ENCODE measurements at regions not wholly inside any gene's neighbourhood (a gene's known extent, or its start where the extent isn't known, plus 50 kb on each side); places are given as distances from the start of the nearest gene placed in this dataset.
"Not testable (repeated sequence)": the region's sequence is repeated elsewhere in the genome, so short reads cannot be mapped to it uniquely, and the experiment has no call there.

- no peak for DNase-seq
These were observed 190.6 kb upstream of the HS3ST3A1 start for GRCh38 chr17:13792314-13792713.

- DNase-seq = no peak
These were observed 192.2 kb upstream of the HS3ST3A1 start for GRCh38 chr17:13793951-13794350.

DNA sequence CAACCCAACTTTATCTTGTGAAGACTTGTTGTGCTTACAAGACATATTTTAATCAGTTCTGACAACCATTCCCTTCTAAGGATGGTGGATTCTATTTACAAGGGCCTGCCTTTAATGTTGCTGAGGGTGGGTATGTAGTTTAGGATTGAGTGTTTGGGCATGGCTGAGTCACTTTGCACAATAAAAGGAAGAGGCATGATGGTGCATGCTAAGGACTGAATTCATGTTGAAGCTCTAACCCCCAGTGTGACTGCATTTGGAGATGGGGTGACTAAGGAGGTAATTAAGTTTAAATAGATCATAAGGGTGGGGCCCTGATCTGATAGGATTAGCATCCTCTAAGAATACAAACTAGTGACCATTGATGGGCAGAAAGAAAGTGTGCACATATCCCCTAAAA, 196.1 kb upstream of the HS3ST3A1 start:
- no peak for DNase-seq

DNA sequence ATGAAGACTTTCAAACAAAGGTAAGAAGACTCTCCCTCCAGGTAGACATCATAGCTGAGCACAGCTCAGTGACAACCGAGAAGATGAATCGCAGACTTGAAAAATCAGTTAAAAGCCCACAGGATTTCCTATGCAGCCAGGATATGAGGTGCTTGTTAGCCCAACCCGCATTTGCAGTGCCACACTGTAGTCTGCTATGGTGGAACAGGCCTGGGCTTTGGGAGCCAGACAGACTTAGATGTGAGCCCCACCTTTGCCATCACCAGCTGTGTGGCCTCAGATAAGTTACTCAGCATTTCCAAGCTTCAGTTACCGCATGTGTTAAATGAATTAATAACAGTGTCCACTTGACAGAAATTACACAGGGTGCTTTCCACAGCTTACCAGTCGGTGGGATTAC, 204.4 kb upstream of the HS3ST3A1 start:
- DNase-seq = no peak

DNA sequence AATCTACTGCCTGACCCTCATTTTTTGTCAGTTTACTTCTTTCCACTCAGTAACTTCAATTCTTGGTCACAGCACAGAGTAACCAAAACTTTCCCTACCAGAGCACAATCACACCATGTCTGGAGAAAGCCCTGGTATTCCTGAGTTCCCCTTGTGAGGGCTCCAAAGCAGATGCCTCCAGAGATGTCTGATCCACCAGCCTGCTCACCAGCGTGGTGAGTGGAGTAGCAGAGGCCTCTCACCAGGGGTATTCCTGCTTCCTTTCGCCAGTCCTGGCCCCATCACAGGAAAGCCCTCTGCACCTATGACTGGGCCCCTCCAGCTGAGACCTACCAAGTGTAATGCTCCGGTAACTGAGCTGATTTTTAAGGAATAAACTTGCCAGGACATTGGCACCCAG, 205.4 kb upstream of the HS3ST3A1 start:
- no peak for DNase-seq

- no peak for DNase-seq
These were observed 210.6 kb upstream of the HS3ST3A1 start for GRCh38 chr17:13812350-13812749.

GRCh38 chr17:13813347-13814240, 211.9 kb upstream of the HS3ST3A1 start:
- no peak for DNase-seq

DNA sequence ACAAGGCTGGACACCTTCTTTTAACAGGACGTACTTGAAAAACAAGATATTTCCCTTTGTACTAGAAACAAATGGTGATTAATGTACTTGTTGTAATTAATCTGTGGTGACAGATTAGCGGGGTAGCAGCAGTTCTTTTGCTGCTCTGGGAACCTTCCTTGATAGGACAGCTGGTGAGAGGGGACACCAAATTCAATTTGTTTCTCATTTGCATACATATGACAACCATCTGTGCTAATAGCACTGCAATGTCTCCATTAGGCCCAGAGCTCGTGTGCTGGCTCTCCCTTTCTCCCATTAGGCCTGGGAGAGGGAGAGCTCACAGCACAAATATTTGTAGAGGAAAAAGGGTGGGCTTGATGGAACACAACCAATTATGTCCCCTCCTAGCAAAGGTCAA, 221.0 kb upstream of the HS3ST3A1 start:
- DNase-seq = no peak

GRCh38 chr17:13825526-13826040, 223.9 kb upstream of the HS3ST3A1 start:
- DNase-seq = no peak

DNA sequence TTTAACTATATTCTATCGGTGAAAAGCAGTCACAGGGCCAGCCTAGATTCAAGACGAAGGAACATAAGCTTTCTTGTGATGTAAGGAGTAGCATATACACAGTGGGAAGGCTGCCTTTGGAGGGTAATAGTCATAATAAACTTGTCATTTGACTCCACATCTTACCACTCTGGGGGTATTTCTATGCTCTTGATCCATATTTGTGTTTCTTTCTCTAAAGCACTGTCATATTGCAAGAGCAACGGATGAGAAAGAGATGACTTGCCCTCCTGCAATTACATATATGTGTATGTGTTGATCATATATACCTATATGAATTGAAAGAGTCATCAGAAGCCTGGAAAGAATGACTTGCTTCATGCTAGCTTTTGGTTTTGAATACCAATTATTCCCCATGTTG, 225.4 kb upstream of the HS3ST3A1 start:
- DNase-seq = no peak

- no peak for DNase-seq
These were observed 232.2 kb upstream of the HS3ST3A1 start for GRCh38 chr17:13833921-13834320.

- no peak for DNase-seq
These were observed 233.4 kb upstream of the HS3ST3A1 start for GRCh38 chr17:13835151-13835550.

DNA sequence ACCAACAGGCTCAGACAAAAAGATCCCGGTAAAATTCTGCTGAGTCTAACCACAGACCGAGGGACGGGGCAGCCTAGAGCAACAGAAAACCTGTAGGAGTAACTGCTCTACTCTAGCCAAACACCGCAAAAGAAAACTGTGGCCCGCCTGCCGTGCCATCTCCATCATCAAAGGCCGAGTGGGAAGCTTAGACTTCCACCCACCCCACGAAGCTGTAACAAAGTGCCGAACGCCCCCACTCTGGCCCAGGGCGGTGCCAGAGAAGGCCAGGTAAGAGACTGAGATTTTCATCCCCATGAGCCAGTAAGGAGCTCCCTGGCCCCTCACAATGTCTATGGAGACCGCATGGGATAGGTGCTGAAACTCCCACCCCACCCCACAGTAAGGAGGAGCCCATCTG, 231.9 kb upstream of the COX10 start:
- no peak for DNase-seq

DNA sequence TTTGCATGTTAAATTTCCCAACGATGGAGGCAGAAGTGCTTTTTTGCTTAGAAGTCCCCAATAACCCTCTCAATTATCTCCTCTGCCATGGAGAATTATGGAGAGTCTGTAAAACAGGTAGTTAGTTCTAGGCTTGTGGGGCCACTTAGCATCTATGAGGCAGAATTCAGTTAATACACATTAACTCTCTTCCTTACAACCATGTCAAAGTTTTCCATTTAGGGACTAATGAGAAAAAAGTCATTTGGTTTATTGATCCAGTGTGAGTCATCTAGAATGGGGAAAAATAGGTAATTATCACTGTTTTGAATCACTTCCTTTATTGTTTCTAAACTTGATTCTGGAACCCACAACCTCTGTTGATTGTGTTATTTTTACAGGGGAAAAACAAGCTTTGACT, 229.1 kb upstream of the COX10 start:
- DNase-seq = no peak

- no peak for DNase-seq
These were observed 225.3 kb upstream of the COX10 start for GRCh38 chr17:13843862-13844635.

GRCh38 chr17:13851889-13852288, 217.4 kb upstream of the COX10 start:
- no peak for DNase-seq

GRCh38 chr17:13855730-13856129, 213.6 kb upstream of the COX10 start:
- not testable (repeated sequence) for DNase-seq

- no peak for DNase-seq
These were observed 207.0 kb upstream of the COX10 start for GRCh38 chr17:13862346-13862745.

DNA sequence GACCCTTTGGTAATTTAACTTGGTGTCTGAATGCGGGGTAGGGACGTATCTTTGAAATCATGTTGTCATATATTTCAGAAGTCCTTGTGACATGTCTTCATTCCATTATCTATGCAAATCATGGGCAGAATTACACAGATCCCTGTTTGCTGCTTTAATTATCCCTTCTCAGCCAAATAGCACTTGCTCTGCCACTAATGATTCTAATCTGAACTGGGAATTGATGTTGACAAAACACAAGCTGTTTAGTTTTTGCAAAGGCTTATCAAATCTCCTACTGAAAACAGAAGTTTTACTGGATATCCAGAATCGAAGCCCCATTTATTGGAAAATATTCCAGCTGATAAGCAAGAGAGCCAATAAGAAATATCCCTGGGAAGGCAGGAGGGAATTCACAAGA, 205.9 kb upstream of the COX10 start:
- no peak for DNase-seq

DNA sequence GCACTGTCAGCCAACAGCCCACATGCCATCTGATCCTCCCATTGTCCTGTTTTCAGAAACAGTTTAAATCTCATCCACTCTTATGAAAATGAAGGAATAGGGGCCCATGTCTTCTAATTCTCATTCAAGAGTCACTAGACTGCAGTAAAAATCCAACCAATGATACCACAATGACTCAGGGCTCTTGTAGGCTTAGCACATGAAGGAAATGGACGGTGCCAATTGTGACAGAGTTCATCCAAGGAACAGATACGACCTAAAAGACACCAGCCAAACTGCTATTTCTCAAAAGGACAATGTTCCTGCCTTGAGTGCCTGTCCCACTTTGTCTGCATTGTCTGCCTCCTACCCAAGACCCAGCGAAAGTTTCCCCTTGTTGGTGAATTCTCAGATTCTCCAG, 204.8 kb upstream of the COX10 start:
- no peak for DNase-seq

DNA sequence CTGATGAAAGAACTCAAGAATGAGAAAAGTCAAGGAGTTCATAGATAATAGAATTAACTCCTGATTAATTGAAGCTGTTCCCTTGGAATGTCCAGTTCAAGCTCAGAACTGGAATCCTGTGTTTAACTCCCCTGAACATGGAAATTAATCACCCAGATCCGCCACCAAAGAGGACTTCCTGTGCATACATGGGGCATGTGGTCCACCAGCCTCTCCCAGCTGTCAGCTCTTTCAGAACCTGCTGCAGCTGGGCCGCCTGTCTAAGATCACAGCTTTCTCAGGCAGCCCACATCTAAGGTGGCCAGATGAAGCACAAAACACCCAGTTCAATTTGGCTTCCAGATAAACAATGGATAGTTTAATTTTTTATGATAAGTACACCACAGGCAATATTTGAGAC, 203.7 kb upstream of the COX10 start:
- no peak for DNase-seq

DNA sequence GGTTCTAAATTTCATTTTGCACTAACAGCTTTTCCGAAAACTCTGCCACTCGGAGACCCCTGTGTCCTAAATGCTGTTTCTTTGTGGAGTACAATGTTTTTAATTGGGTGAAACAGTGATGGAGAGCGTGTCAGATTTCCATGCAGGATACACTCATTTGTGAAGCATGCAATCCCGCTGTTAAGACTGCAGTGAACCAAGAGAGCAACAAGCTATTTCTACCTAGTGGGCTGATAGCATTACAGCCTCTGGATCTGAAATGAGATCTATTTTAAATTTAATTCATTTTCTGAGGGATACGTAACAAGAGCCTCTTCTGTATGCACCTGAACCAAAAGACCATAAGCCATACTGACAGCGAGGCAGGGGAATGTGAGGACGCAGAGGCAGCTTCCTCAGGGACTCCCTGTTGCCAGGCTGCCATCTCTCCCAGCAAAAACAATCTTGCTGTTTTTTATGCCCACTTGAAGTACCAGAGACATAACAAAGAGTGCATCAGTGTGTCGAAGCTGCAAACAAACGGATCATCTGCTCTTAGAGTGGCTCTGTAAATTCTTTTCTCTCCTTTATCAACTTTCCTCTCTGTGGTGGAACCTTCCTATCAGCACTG, 199.9 kb upstream of the COX10 start:
- DNase-seq = no peak

GRCh38 chr17:13871261-13871660, 198.0 kb upstream of the COX10 start:
- no peak for DNase-seq

DNA sequence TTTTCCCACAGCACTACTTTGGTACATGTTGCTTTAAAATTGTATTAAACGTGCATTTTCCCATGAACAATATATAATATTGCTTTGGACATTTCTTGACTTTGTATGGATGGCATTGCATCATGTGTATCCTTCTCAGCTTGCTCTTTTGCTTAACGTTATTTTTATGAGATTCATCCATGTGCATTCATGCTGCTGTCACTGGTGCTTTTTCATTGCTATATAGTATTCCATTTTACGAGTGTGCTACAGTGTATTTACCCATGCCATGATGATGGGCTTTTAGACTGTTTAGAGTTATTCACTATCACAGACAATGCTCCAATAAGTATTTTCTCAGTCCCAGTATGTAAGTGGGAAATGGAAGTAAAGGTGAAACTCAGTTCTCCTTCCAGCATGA, 195.2 kb upstream of the COX10 start:
- DNase-seq = no peak

Data from SHP77 treated with DMSO at 0.1 percent for 48 hours (cell line).